ENCODE measurements at regions not wholly inside any gene's neighbourhood (a gene's known extent, or its start where the extent isn't known, plus 50 kb on each side); places are given as distances from the start of the nearest gene placed in this dataset.

DNA sequence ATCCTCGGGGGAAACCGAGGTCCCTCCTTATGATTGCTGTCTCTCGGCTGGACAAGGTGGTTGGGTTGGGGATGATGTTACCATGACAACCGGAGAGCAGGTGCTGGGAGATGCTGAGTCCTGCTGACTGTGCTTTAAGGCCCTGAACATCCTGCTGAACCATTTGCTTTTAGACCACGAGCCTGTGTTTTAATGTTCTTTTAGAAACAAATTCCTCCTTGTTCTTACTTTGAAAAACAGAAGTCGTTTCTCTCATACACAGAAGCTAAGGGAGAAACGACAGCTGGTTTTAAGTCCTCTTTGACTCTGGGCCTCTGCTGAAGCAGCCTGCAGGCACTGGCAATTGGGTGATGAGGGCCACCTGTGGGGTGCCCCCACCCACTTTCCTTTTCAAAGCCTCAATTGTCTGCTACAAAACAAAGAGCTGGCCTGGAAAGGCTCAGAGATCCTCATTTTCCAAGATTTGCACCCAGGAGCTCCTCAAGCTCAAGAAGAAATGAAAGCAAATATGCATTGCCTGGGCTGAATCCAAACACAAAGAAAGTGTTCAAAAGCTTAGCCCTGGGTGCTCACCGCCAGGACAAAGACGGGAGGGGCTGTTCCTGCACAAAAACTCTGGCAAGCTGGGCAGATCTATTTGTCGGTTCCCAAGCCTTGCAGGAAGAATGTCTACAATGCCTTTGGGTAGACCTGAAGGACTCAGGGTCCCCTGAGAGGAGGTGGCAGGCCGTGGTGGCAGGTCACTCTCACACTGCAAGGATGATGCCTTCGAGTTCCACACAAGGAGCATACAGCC is 90.0 kb upstream of the CLMN start:
- DNase-seq: no peak

GRCh38 chr14:95408731-95409476 is 89.2 kb upstream of the CLMN start:
- DNase-seq: no peak

DNA sequence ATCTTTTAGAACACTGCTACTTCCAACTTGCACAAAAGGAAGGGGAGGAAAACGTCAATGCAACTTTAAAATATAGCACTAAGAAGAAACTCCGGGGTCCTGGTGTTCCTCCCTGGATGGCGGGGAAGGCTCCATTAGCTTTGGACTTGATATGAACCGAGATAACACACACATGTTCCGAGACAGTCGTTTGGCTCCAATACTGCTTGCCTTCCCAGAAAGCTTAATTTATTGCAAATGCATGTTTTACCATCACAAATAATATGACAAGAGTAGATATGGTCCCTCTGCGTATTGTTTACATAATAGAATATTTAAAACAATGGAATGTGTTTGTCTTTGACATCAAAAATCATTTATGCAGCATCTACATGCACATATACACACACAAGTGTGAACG is 87.6 kb upstream of the CLMN start:
- no peak for DNase-seq

GRCh38 chr14:95406756-95407277 is 87.1 kb upstream of the CLMN start:
- DNase-seq: no peak

DNA sequence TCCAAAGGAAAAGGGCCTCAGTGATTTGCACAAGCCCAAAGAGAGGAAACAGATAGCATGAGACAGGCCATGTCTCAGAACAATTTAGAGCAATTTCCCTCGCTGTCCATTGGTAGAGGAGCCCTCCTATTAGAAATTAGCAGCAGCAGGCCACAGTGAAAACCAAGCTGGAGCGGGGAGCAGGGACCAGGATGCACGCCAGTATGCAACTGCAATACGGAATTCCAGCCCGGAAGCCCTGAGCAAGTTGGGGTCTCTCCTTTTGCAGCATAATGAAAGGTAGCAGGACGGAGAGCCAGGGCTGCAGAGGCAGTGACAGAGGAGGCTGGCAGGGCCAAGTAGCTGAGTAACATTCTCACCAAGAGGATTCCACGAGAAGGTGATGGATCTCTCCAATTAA is 84.9 kb upstream of the CLMN start:
- no peak for DNase-seq

- DNase-seq: no peak
These were observed 82.9 kb upstream of the CLMN start for GRCh38 chr14:95402578-95402977.

DNA sequence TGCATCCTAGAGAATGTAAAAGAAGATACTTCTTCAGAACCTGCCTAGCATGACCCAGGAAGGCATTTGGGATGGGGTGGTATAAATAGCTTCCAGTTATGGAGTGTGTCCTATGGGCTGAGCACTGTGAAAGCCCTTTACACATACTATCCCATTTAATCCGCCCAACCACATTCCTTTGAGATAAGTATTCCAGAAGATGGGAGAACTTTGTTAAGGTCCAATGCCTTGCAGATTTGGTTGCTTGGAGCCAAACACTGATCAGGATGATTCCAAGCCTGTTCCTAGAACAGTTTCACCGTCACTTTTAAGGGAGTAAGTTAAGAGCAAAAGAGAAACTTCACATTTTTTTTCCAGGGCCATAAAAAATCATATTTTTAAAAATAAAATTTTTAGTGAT is 82.5 kb upstream of the CLMN start:
- DNase-seq: no peak

DNA sequence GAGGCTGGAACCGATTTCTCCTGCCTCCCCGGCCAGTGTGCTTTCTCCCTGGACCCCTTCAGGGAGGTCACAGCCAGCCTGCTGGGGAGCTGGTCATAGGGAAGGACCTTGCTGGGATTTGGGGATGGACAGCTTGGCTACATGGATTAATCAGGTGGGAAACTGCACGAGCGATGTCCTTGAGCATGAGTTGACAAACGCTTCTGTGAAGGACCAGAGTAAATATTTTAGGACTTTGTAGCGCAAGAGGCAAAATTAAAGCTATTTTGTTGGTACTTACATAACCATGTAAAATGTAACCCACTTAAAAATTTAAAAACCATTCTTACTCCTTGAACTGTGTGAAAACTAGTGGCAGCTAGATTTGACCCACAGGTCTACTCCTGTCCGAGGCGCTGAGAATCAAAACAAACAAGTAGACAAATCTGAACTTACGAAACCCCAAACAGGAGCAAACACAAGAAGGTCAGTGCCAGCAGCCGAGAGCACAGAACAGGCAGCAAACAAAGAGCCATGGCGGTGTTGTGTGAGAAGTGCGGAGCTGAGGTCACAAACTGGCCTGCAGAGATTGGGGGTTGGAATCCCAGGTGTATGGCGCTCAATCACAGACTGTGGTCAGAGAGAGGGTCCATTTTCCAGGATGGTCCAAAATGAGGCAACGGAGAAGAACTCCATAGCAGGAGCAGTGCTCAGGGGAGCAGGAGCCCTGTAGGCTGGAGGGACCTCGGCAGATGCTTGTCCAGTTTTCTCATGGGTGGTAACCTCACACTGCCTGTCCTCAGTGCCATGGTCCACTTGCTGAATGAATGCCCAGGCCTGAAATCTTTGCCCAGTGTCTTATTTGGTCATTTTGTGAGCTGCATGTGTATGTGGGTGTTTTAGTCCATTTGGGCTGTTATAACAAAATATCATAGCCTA is 79.2 kb upstream of the CLMN start:
- no peak for DNase-seq

- DNase-seq: no peak
These were observed 77.6 kb upstream of the CLMN start for GRCh38 chr14:95397325-95397724.

- DNase-seq: no peak
These were observed 76.5 kb upstream of the CLMN start for GRCh38 chr14:95396221-95396620.

DNA sequence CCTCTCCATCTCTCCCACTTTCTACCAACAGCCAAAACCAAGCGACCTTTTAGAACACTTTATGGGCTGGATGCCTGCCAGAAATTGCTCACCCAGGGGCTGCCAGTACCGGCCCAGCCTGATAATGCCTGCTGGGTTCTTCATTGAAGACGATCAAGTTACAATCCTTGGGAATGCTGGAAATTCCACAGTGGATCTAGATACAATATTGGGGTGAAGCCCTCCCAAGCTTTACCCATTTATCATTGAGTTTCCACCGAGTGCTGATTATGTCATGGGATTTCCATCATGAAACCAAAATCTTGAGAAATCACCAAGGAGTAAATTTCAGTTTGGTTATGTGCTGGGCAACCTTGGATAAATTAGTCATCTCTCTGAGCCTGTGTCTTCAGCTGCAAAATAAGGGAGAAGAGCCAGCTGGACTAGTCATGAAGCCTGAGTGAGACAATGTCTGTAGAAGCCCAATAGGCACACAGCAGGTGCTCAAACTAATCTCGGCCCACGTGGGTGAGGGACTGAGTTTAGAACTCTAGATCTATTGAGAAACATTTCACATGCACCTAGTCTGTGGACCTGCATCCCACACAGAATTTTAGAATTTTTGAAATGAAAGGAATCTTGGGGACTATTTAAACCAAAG is 75.5 kb upstream of the CLMN start:
- DNase-seq: no peak

DNA sequence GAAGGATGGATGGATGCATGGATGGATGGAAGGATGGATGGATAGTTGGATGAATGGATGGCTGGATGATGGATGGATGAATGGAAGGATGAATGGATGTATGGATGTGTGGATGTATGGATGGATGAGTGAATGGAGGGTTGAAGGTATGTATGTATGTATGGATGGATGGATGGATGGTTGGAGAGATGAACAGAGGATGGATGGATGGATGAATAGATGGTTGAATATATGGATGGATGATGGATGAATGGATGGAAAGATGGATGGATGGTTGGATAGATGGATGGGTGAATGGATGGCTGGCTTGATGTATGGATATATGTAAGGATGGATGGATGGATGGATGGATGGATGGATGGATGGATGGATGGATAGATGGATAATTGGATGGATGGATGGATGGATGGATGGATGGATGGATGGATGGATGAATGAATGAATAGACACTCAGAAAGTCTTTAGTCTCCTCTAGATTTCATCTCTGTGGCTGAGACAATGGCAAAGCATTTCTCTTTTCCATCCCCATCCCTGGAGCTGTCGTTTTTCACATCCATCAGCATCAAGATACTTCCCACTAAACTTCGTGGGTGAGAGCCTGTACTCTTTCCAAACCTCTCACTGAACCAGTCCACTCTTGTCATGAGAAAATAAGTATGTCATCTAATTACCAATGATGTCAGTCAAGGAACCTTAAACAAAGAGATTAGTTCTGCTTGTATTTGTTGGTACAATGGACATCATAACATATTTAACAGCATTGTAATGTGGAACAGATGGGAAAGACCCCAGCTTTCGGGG is 74.8 kb upstream of the CLMN start:
- no peak for DNase-seq

- no peak for DNase-seq
These were observed 73.1 kb upstream of the CLMN start for GRCh38 chr14:95392841-95393240.

- DNase-seq: no peak
These were observed 71.6 kb upstream of the CLMN start for GRCh38 chr14:95391331-95391730.

DNA sequence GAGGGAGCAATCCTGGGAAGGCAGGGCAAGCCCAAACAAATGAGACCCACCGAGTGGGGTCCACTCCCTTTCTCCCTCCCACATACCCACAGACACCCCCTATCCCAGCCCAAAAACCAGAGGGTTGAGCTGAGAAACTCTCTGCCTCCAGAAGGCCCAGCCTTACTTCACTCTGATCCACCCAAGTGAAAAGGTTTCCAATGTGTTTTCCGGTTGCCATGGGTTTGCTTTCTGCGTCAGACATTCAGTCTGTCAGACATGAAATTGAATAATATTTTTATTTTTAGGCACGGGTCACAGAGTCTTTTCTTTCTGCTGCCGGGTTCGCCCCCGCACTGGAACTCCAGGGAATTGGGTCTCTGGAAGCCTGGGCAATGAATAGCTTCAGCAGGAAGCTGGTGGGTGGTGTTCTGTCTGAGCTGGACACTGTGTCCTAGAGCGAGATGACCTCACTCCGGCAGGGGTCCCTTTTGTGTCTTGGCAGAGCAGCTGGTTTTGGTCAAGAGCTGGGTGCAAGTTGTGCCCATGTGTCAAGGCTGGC is 69.8 kb upstream of the CLMN start:
- DNase-seq: no peak

DNA sequence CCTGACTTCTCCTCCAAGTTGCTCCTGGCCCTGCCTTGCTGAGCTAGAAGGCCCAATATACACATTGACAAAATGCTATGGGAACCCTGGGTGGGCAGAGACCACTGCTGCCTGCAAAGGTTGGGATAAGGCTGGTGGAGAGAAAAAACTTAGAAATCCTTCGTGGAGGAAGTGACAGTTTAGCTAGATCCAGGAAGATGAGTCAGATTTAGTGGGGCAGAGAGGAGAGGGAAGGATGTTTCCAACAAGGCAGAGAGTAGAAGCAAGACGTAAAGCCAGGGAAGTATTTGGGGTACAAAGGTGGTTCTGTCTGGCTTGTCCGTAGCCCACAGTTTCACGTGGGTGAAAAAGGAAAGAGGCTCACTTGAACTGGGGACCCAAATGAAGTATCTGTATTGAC is 69.0 kb upstream of the CLMN start:
- no peak for DNase-seq

- DNase-seq: no peak
These were observed 68.2 kb upstream of the CLMN start for GRCh38 chr14:95387826-95388445.

DNA sequence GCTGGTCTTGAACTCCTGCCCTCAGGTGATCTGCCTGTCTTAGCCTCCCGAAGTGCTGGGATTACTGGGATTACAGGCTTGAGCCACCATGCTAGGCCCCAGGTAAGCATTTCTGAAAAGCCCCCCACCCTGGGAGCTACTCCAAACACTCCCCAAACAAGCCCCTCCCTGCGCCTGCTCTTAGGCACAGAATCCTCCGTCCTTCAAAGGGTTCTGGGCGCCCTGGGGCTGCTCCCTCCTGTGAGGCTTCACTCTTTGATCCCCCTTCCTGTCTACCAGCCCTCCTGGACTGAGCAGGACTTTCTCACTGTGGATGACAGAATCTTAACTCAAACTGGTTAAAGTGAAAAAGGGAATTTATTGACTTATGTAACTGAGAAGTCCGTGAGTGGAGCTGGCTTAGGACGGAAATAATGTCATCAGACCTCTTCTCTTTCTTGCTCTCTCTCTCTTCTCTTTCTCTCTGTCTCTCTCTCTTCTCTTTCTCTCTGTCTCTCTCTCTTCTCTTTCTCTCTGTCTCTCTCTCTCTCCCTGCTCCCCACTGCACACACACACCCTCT is 66.9 kb upstream of the CLMN start:
- DNase-seq: no peak

GRCh38 chr14:95385701-95386100 is 66.0 kb upstream of the CLMN start:
- no peak for DNase-seq

- DNase-seq: no peak
These were observed 63.0 kb upstream of the CLMN start for GRCh38 chr14:95382747-95383146.

- DNase-seq: no peak
These were observed 62.0 kb upstream of the CLMN start for GRCh38 chr14:95381726-95382125.

Measured in activated CD4-positive, alpha-beta T cell treated with anti-CD3 and anti-CD28 coated beads, Interleukin-2, amount 50 U/mL, for 48 hours (primary cell).